H1 (cell line): ENCODE measurements at regions not wholly inside any gene's neighbourhood (a gene's known extent, or its start where the extent isn't known, plus 50 kb on each side); places are given as distances from the start of the nearest gene placed in this dataset.

ENCODE experiments used
- CTCF ChIA-PET: fragments of 300-600 bp; sonication (Branson Sonifier 250); formaldehyde crosslinking; loops from one replicate; lab custom pipeline; 2021; ENCODE audit not compliant: partially characterized antibody; lab: Charles Lee
- POLR2A ChIA-PET: fragments of 300-600 bp; sonication (Branson Sonifier 250); formaldehyde crosslinking; loops from one replicate; lab custom pipeline; 2021; ENCODE audit warnings: inconsistent platforms; ENCODE audit not compliant: partially characterized antibody; lab: Charles Lee
- DNase-seq, 2 experiments: peaks; one replicate each; pipeline versions ENCODE4 v3.0.0 to v3.0.0-alpha.2; 2010 to 2022; ENCODE audit warnings: low spot score in 2 of 2, low read depth in 1 of 2, mixed read lengths in 1 of 2
- FAIRE-seq: peaks from 2 replicates; lab custom pipeline; 2011; peaks lifted over from hg19 to GRCh38; lab: Jason Lieb, UNC
- H2AFZ ChIP-seq: 2 replicates; pipeline ENCODE4 v1.8.1; 2012; ENCODE audit warnings: low read length, inconsistent platforms
- H2AK5ac ChIP-seq: 2 replicates; pipeline ENCODE4 v1.6.1; 2013; ENCODE audit warnings: low read depth, low read length
- H2BK120ac ChIP-seq: replicated peaks from 2 replicates; pipeline ENCODE3; 2013; ENCODE audit warnings: low read depth, low read length, inconsistent platforms
- H2BK12ac ChIP-seq: 2 replicates; pipeline ENCODE4 v1.6.1; 2013; ENCODE audit warnings: low read depth, low read length
- H2BK15ac ChIP-seq: 2 replicates; pipeline ENCODE4 v1.6.1; 2013; ENCODE audit warnings: low read length
- H2BK20ac ChIP-seq: 2 replicates; pipeline ENCODE4 v1.6.1; 2013; ENCODE audit warnings: low read length
- H2BK5ac ChIP-seq: 2 replicates; pipeline ENCODE4 v1.6.1; 2013; ENCODE audit warnings: low read depth, low read length
- H3K14ac ChIP-seq: 2 replicates; pipeline ENCODE4 v1.6.1; 2013; ENCODE audit warnings: inconsistent platforms; ENCODE audit not compliant: insufficient read length
- H3K18ac ChIP-seq: 2 replicates; pipeline ENCODE4 v1.6.1; 2013; ENCODE audit warnings: low read length; ENCODE audit errors: extremely low read depth
- H3K23ac ChIP-seq: 2 replicates; pipeline ENCODE4 v1.6.1; 2013; ENCODE audit warnings: inconsistent platforms; ENCODE audit not compliant: insufficient read length
- H3K23me2 ChIP-seq: 2 replicates; pipeline ENCODE4 v1.6.1; 2013; ENCODE audit warnings: low read depth, low read length
- H3K27ac ChIP-seq: 2 replicates; pipeline ENCODE4 v1.6.1; 2011; ENCODE audit warnings: low read depth, low read length, inconsistent platforms
- H3K27me3 ChIP-seq, 4 experiments: replicated peaks in 1 of 4; 1 replicate in 1 of 4; 2 replicates in 3 of 4; pipeline versions ENCODE4 v1.6.1 to v1.8.1; 2011 to 2013; ENCODE audit warnings: low read length in 3 of 4, mild to moderate bottlenecking in 3 of 4, inconsistent platforms in 2 of 4, mixed read lengths in 2 of 4, moderate library complexity in 1 of 4; ENCODE audit not compliant: control insufficient read depth in 3 of 4, insufficient read depth in 3 of 4; ENCODE audit errors: extremely low read depth in 1 of 4
- H3K36me3 ChIP-seq, 4 experiments: 2 replicates each; pipeline versions ENCODE4 v1.6.1 to v1.8.1; 2011 to 2013; ENCODE audit warnings: mild to moderate bottlenecking in 4 of 4, low read length in 3 of 4, moderate library complexity in 2 of 4, control low read depth in 1 of 4, inconsistent platforms in 1 of 4; ENCODE audit not compliant: insufficient read depth in 4 of 4, control insufficient read depth in 2 of 4
- H3K4ac ChIP-seq: replicated peaks from 2 replicates; pipeline ENCODE3; 2013; ENCODE audit warnings: low read length, low read depth, mixed read lengths, inconsistent platforms; ENCODE audit not compliant: insufficient read length
- H3K4me1 ChIP-seq, 4 experiments: replicated peaks in 1 of 4; 1 replicate in 1 of 4; 2 replicates in 3 of 4; pipeline versions ENCODE4 v1.6.1 to v1.8.1; 2011 to 2013; ENCODE audit warnings: low read length in 3 of 4, inconsistent platforms in 2 of 4, mixed read lengths in 1 of 4; ENCODE audit not compliant: insufficient read depth in 4 of 4, control insufficient read depth in 3 of 4
- H3K4me2 ChIP-seq, 2 experiments: 2 replicates each; pipeline versions ENCODE4 v1.6.1 to v1.8.1; 2011 to 2013; ENCODE audit warnings: low read depth in 2 of 2, low read length in 2 of 2, control low read depth in 1 of 2, inconsistent platforms in 1 of 2, mild to moderate bottlenecking in 1 of 2; ENCODE audit not compliant: insufficient read depth in 1 of 2
- H3K4me3 ChIP-seq, 4 experiments: fragments of 200-600, 300-600 bp in 1 of 4; sonication (generic), shearing (Covaris generic), sonication (Bioruptor Twin) in 1 of 4; 2 replicates each; pipeline versions ENCODE4 v1.5.1 to v1.8.1; 2011 to 2016; ENCODE audit warnings: low read length in 4 of 4, low read depth in 3 of 4, control low read depth in 2 of 4, inconsistent platforms in 2 of 4, mild to moderate bottlenecking in 2 of 4, mixed read lengths in 1 of 4, moderate library complexity in 1 of 4; ENCODE audit not compliant: insufficient read depth in 2 of 4; ENCODE audit errors: extremely low read depth in 1 of 4
- H3K56ac ChIP-seq: replicated peaks from 2 replicates; pipeline ENCODE3; 2013; ENCODE audit warnings: low read depth, mild to moderate bottlenecking, mixed read lengths, low read length, inconsistent platforms; ENCODE audit not compliant: insufficient read length
- H3K79me1 ChIP-seq: 2 replicates; pipeline ENCODE4 v1.6.1; 2013; ENCODE audit warnings: low read depth, low read length, control low read depth
- H3K79me2 ChIP-seq, 2 experiments: 2 replicates each; pipeline versions ENCODE4 v1.6.1 to v1.8.1; 2012 to 2013; ENCODE audit warnings: low read length in 2 of 2, mild to moderate bottlenecking in 2 of 2, inconsistent platforms in 1 of 2; ENCODE audit not compliant: insufficient read depth in 2 of 2, control insufficient read depth in 1 of 2
- H3K9ac ChIP-seq, 4 experiments: replicated peaks in 1 of 4; 1 replicate in 1 of 4; 2 replicates in 3 of 4; pipeline versions ENCODE4 v1.6.1 to v1.8.1; 2011 to 2013; ENCODE audit warnings: low read depth in 3 of 4, low read length in 3 of 4, control low read depth in 2 of 4, mild to moderate bottlenecking in 2 of 4, moderate library complexity in 2 of 4, inconsistent platforms in 1 of 4; ENCODE audit errors: extremely low read depth in 1 of 4
- H3K9me3 ChIP-seq, 2 experiments: 2 replicates each; pipeline versions ENCODE4 v1.6.1 to v1.8.1; 2012 to 2013; ENCODE audit warnings: mild to moderate bottlenecking in 2 of 2, moderate library complexity in 2 of 2, control low read depth in 1 of 2, inconsistent platforms in 1 of 2, low read depth in 1 of 2, low read length in 1 of 2, mixed read lengths in 1 of 2; ENCODE audit not compliant: insufficient read depth in 2 of 2
- H4K20me1 ChIP-seq, 2 experiments: replicated peaks in 1 of 2; 2 replicates each; pipeline versions ENCODE3 to v1.8.1; 2011 to 2013; ENCODE audit warnings: inconsistent platforms in 2 of 2, low read length in 2 of 2, mild to moderate bottlenecking in 1 of 2; ENCODE audit not compliant: insufficient read depth in 2 of 2, control insufficient read depth in 1 of 2
- H4K5ac ChIP-seq: 2 replicates; pipeline ENCODE4 v1.6.1; 2013; ENCODE audit warnings: low read length, low read depth, mixed read lengths, inconsistent platforms; ENCODE audit not compliant: insufficient read length
- H4K8ac ChIP-seq: 2 replicates; pipeline ENCODE4 v1.8.0; 2013; ENCODE audit warnings: mild to moderate bottlenecking, moderate library complexity, low read length, inconsistent platforms; ENCODE audit not compliant: insufficient read depth; ENCODE audit errors: extremely low read depth
- H4K91ac ChIP-seq: replicated peaks from 2 replicates; pipeline ENCODE3; 2013; ENCODE audit warnings: low read length, mixed read lengths, inconsistent platforms; ENCODE audit not compliant: insufficient read length
- CBX8 ChIP-seq: fragments of 300-800, 300-1000 bp; sonication (generic); IDR thresholded peaks from 2 replicates; pipeline ENCODE4 v1.7.1; 2016; ENCODE audit warnings: low read depth, low read length, borderline replicate concordance
- EGR1 ChIP-seq: IDR thresholded peaks from 2 replicates; pipeline ENCODE4 v1.6.1; 2011; ENCODE audit warnings: low read depth, low read length, borderline replicate concordance
- TBP ChIP-seq: IDR thresholded peaks from 2 replicates; pipeline ENCODE4 v1.6.1; 2011; ENCODE audit warnings: low read depth, low read length, improper control_type of control experiment
- WGBS, 2 experiments: shearing (Covaris generic) in 1 of 2; methylation state at CpG; one replicate each; pipeline versions ENCODE4 v1.1.6 to v1.1.7; 2013 to 2015; ENCODE audit warnings: low lambda C conversion rate in 2 of 2, mixed read lengths in 2 of 2, inconsistent platforms in 1 of 2, low coverage in 1 of 2, missing lambda C conversion rate in 1 of 2; ENCODE audit not compliant: insufficient replicate concordance in 2 of 2, insufficient coverage in 1 of 2, insufficient read length in 1 of 2; ENCODE audit errors: extremely low coverage in 1 of 2, missing lambda C conversion rate in 1 of 2; 5-methylcytosine and 5-hydroxymethylcytosine counted together

GRCh38 chr12:90172524-90172923, 463.9 kb upstream of the ATP2B1 start:
- Histone ChIP-seq H3K18ac (no peak overlapping the region), H2BK5ac (no peak overlapping the region), H3K9ac (no peak overlapping the region), H3K27me3 (no peaks in the 10 kb centered on the region), H3K79me2 (no peaks in the 10 kb centered on the region), H3K14ac (no peak overlapping the region), H3K23ac (no peak overlapping the region), H3K9me3 (no peaks in the 10 kb centered on the region), H4K5ac (no peak overlapping the region), H3K4me2 (no peak overlapping the region), H3K4me1 (peaks cover 0 to 3% (median 0%) of the 10 kb centered on the region in 4 experiments; a peak in 1 of 7 replicates), H3K23me2 (no peaks in the 10 kb centered on the region), H2AFZ (no peak overlapping the region), H2BK12ac (no peak overlapping the region), H3K4me3 (no peak overlapping the region), H3K27ac (no peak overlapping the region), H3K56ac (no peak overlapping the region), H2BK15ac (no peak overlapping the region), H2BK120ac (no peak overlapping the region), H4K91ac (no peak overlapping the region), H4K20me1 (no peaks in the 10 kb centered on the region), H3K36me3 (no peaks in the 10 kb centered on the region), H4K8ac (no peak overlapping the region), H3K4ac (no peak overlapping the region), H3K79me1 (no peaks in the 10 kb centered on the region), H2BK20ac (no peak overlapping the region), H2AK5ac (no peak overlapping the region)
- FAIRE-seq (no peak), DNase-seq (no peak)
- ChIA-PET POLR2A (no interaction called here), CTCF (no interaction called here)
- WGBS, 2 experiments: 91% methylated on average over 3 of the region's 3 CpGs; no CpG with 5 or more reads in 1 of the 2 experiments
- TF ChIP-seq EGR1: no peak
- TF ChIP-seq CBX8: no peak
- no peak for TF ChIP-seq TBP
